C4-2B (cell line): ENCODE measurements at regions not wholly inside any gene's neighbourhood (a gene's known extent, or its start where the extent isn't known, plus 50 kb on each side); places are given as distances from the start of the nearest gene placed in this dataset.

Source experiments
- ZFX ChIP-seq: fragments of 450-650 bp; IDR thresholded peaks from 2 replicates; pipeline ENCODE4 v1.6.1; 2017
- TF ChIP-seq, protein P1 (sequence below): fragments of 450-650 bp; conservative IDR thresholded peaks from 2 replicates; pipeline ENCODE4 v1.5.1; 2017; ENCODE audit warnings: mild to moderate bottlenecking

DNA sequence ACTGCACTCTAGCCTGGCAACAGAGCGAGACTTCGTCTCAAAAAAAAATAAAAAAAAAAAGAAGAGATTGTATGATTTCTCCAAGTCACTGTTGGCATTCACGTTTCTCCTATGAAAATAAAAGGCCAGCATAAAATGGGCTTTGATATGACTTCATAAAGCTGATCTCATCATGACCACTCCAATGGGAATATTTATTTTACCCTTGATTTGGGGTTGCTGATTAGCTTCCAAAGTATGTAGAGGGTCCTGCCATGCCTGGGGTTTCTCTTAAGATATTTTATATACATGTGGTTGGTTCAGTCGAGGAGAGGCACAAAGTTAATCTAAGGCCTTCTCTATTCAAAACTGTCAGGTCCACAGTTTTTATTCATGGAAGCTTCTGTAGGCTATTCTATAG, 247.0 kb upstream of the TNC start:
- TF ChIP-seq, protein P1, sequence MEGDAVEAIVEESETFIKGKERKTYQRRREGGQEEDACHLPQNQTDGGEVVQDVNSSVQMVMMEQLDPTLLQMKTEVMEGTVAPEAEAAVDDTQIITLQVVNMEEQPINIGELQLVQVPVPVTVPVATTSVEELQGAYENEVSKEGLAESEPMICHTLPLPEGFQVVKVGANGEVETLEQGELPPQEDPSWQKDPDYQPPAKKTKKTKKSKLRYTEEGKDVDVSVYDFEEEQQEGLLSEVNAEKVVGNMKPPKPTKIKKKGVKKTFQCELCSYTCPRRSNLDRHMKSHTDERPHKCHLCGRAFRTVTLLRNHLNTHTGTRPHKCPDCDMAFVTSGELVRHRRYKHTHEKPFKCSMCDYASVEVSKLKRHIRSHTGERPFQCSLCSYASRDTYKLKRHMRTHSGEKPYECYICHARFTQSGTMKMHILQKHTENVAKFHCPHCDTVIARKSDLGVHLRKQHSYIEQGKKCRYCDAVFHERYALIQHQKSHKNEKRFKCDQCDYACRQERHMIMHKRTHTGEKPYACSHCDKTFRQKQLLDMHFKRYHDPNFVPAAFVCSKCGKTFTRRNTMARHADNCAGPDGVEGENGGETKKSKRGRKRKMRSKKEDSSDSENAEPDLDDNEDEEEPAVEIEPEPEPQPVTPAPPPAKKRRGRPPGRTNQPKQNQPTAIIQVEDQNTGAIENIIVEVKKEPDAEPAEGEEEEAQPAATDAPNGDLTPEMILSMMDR = no peak
- no peak for TF ChIP-seq ZFX
